ENCODE measurements at regions not wholly inside any gene's neighbourhood (a gene's known extent, or its start where the extent isn't known, plus 50 kb on each side); places are given as distances from the start of the nearest gene placed in this dataset.

- TF ChIP-seq CTCF (conservative IDR thresholded peaks at IDR 0.05 in 1 of 2, IDR thresholded peaks at IDR 0.05 in 1 of 2; ENCODE audit: extremely low read depth in 1 of 2, insufficient read depth in 1 of 2, low read depth in 1 of 2, low read length in 2 of 2) (no peak), EZH2 (IDR thresholded peaks at IDR 0.05; ENCODE audit: borderline replicate concordance, low read length) (no peak)
Observed at GRCh38 chrX:79036157-79036880, 91.1 kb downstream of the P2RY10 start.
